ENCODE measurements at regions not wholly inside any gene's neighbourhood (a gene's known extent, or its start where the extent isn't known, plus 50 kb on each side); places are given as distances from the start of the nearest gene placed in this dataset.
A peak's percentile ranks its signal among the peaks of the same experiment; 100 is the strongest.

DNA sequence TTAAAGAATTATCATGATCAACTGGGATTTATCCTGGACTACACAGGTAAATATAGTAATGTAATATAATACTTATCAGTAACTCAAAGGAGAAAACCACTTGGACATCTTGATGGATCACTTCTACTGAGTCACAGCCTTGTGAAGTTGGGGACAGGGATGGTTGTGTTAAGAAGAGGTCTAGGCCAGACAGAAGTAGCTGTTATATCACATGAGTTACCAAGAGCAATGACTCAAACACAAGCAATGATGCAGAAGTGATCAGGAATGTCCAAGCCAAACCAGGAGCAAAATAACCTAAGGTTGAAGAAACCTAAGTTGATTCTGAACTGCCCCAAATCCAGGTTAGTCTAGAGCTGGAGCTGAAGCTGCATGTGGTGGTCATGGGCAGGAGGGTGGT is 424.5 kb upstream of the DAB1 start:
- POLR2A ChIA-PET (ENCODE audit: unreplicated experiment): no interaction called here
- no peaks in the 10 kb centered on the region for H3K27me3 ChIP-seq (ENCODE audit: insufficient read depth, low read depth)
- H2AFZ ChIP-seq: no peak overlapping the region
- no peak for TF ChIP-seq EZH2 (IDR thresholded peaks at IDR 0.05; ENCODE audit: low read depth)
- TF ChIP-seq, protein P1, sequence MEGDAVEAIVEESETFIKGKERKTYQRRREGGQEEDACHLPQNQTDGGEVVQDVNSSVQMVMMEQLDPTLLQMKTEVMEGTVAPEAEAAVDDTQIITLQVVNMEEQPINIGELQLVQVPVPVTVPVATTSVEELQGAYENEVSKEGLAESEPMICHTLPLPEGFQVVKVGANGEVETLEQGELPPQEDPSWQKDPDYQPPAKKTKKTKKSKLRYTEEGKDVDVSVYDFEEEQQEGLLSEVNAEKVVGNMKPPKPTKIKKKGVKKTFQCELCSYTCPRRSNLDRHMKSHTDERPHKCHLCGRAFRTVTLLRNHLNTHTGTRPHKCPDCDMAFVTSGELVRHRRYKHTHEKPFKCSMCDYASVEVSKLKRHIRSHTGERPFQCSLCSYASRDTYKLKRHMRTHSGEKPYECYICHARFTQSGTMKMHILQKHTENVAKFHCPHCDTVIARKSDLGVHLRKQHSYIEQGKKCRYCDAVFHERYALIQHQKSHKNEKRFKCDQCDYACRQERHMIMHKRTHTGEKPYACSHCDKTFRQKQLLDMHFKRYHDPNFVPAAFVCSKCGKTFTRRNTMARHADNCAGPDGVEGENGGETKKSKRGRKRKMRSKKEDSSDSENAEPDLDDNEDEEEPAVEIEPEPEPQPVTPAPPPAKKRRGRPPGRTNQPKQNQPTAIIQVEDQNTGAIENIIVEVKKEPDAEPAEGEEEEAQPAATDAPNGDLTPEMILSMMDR (conservative IDR thresholded peaks at IDR 0.05): no peak
- DNase-seq: peak in 1 of 2 experiments; percentile 39
- no peaks in the 10 kb centered on the region for H3K9me3 ChIP-seq (ENCODE audit: insufficient read depth, low read depth)
- no peaks in the 10 kb centered on the region for H3K79me2 ChIP-seq (ENCODE audit: low read depth)
- no peaks in the 10 kb centered on the region for H4K20me1 ChIP-seq (ENCODE audit: insufficient read depth)
- no TSS peak for BruUV-seq (replicated peaks)
- H3K4me2 ChIP-seq: no peak overlapping the region
- H3K4me1 ChIP-seq (replicated peaks; ENCODE audit: insufficient read depth): no peaks in the 10 kb centered on the region
- no peaks in the 10 kb centered on the region for H3F3A ChIP-seq (ENCODE audit: insufficient read depth, low read depth)
- intact Hi-C loops (cut with micrococcal nuclease; ENCODE audit: unreplicated experiment): no loop called here
- no peak overlapping the region for H3K27ac ChIP-seq
- H3K36me3 ChIP-seq (ENCODE audit: low read depth): no peaks in the 10 kb centered on the region
- no peaks in the 10 kb centered on the region for H3K9me2 ChIP-seq (ENCODE audit: insufficient read depth)
- CTCF ChIA-PET: no interaction called here
- H3K4me3 ChIP-seq: no peak overlapping the region

DNA sequence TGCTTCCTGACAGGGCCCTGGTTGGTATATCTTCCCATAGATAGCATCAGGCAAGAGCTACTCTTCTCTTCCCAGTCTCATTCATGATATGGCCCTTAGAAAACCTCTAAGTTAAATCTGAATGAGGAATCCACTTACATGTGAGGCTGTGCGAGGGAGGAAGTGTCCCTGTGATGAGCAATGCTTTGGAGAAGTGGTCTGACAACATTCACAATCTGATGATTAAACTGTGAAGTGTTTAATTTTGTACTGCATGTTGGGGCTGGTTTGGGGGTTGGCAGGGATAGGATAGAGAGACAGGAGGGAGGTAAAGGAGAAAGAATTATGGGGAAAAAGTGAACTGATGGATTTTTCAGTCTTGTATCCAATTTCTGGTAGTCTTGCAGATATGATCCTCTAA is 421.2 kb upstream of the DAB1 start:
- intact Hi-C loops (cut with micrococcal nuclease; ENCODE audit: unreplicated experiment): no loop called here
- Histone ChIP-seq H3F3A (ENCODE audit: insufficient read depth, low read depth) (no peaks in the 10 kb centered on the region), H3K36me3 (ENCODE audit: low read depth) (no peaks in the 10 kb centered on the region), H3K4me3 (no peak overlapping the region), H3K27me3 (ENCODE audit: insufficient read depth, low read depth) (no peaks in the 10 kb centered on the region), H3K27ac (no peak overlapping the region), H3K9me2 (ENCODE audit: insufficient read depth) (no peaks in the 10 kb centered on the region), H4K20me1 (ENCODE audit: insufficient read depth) (no peaks in the 10 kb centered on the region), H3K4me1 (replicated peaks; ENCODE audit: insufficient read depth) (no peaks in the 10 kb centered on the region), H2AFZ (no peak overlapping the region), H3K79me2 (ENCODE audit: low read depth) (no peaks in the 10 kb centered on the region), H3K9me3 (ENCODE audit: insufficient read depth, low read depth) (no peaks in the 10 kb centered on the region), H3K4me2 (no peak overlapping the region)
- TF ChIP-seq, protein P1 (conservative IDR thresholded peaks at IDR 0.05): no peak
- TF ChIP-seq EZH2 (IDR thresholded peaks at IDR 0.05; ENCODE audit: low read depth): no peak
- CTCF ChIA-PET: no interaction called here
- no TSS peak for BruUV-seq (replicated peaks)
- POLR2A ChIA-PET (ENCODE audit: unreplicated experiment): no interaction called here
- no peak for DNase-seq

DNA sequence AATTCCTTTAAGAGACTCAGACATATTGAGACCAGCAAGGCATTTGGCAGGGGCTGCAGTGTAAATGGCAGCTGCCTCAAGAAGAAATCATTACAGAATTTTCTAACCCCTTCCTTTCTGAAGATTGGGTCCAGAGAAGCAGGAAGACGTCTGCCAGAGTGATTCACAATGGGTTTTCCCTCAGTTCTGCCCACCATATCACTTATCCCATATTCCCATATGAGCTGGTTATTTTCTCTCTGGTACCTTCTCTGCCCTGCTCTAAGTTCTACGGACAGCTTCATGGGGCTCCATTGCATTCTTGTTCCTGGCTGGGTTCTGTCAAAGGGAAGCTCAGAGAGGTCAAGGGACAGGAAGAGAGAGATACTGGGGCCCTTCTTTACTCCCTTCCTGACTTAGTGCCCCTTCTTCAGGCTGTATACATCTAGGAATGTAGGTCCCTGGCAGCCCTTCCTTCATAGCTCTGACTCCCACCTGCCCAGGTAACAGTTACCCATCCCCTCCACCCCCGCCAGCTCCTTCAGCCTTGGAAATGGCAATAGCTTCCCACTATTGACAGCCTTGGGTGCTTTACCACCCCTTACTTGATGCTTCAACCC is 420.6 kb upstream of the DAB1 start:
- CTCF ChIA-PET: no interaction called here
- H3K36me3 ChIP-seq (ENCODE audit: low read depth): no peaks in the 10 kb centered on the region
- no peaks in the 10 kb centered on the region for H3K79me2 ChIP-seq (ENCODE audit: low read depth)
- no peak overlapping the region for H3K4me2 ChIP-seq
- no peaks in the 10 kb centered on the region for H3K9me3 ChIP-seq (ENCODE audit: insufficient read depth, low read depth)
- H3K4me3 ChIP-seq: no peak overlapping the region
- H3K27me3 ChIP-seq (ENCODE audit: insufficient read depth, low read depth): no peaks in the 10 kb centered on the region
- no peaks in the 10 kb centered on the region for H3K4me1 ChIP-seq (replicated peaks; ENCODE audit: insufficient read depth)
- intact Hi-C loops (cut with micrococcal nuclease; ENCODE audit: unreplicated experiment): no loop called here
- no peaks in the 10 kb centered on the region for H3F3A ChIP-seq (ENCODE audit: insufficient read depth, low read depth)
- no peaks in the 10 kb centered on the region for H3K9me2 ChIP-seq (ENCODE audit: insufficient read depth)
- no peak for DNase-seq
- POLR2A ChIA-PET (ENCODE audit: unreplicated experiment): no interaction called here
- H3K27ac ChIP-seq: no peak overlapping the region
- TF ChIP-seq, protein P1 (conservative IDR thresholded peaks at IDR 0.05): no peak
- no peak for TF ChIP-seq EZH2 (IDR thresholded peaks at IDR 0.05; ENCODE audit: low read depth)
- BruUV-seq (replicated peaks): no TSS peak
- no peaks in the 10 kb centered on the region for H4K20me1 ChIP-seq (ENCODE audit: insufficient read depth)
- no peak overlapping the region for H2AFZ ChIP-seq

Data from PC-9 (cell line).